GM12878 (cell line): ENCODE measurements at regions not wholly inside any gene's neighbourhood (a gene's known extent, or its start where the extent isn't known, plus 50 kb on each side); places are given as distances from the start of the nearest gene placed in this dataset.

Experiments
- CEBPB ChIP-seq, 2 experiments: fragments of 150-350 bp in 1 of 2; IDR thresholded peaks; 2 replicates each; pipeline ENCODE4 v1.6.1; 2012 to 2014; ENCODE audit warnings: low read depth in 2 of 2, low read length in 2 of 2, borderline replicate concordance in 1 of 2, inconsistent platforms in 1 of 2
- CHD1 ChIP-seq: IDR thresholded peaks from 2 replicates; pipeline ENCODE4 v1.6.1; 2012; ENCODE audit warnings: low read depth, low read length, improper control_type of control experiment
- FOXK2 ChIP-seq: fragments of 450-650 bp; IDR thresholded peaks from 2 replicates; pipeline ENCODE4 v1.6.1; 2017; ENCODE audit warnings: mild to moderate bottlenecking, moderate library complexity
- GATAD2B ChIP-seq: fragments of 450-650 bp; conservative IDR thresholded peaks from 2 replicates; pipeline ENCODE4 v1.6.1; 2017; ENCODE audit warnings: low read depth, mild to moderate bottlenecking, moderate library complexity
- IKZF1 ChIP-seq: fragments of 450-650 bp; conservative IDR thresholded peaks from 2 replicates; pipeline ENCODE4 v1.6.1; 2017; ENCODE audit warnings: antibody characterized with exemption, mild to moderate bottlenecking
- JUNB ChIP-seq: IDR thresholded peaks from 2 replicates; pipeline ENCODE4 v1.6.1; 2016; ENCODE audit warnings: antibody characterized with exemption, mild to moderate bottlenecking
- MXI1 ChIP-seq: fragments of 150-350 bp; IDR thresholded peaks from 2 replicates; pipeline ENCODE4 v1.6.1; 2011; ENCODE audit warnings: low read depth, mild to moderate bottlenecking, inconsistent platforms, low read length, improper control_type of control experiment
- NFYB ChIP-seq: IDR thresholded peaks from 2 replicates; pipeline ENCODE4 v1.6.1; 2011; ENCODE audit warnings: low read depth, mild to moderate bottlenecking, low read length, improper control_type of control experiment, moderate library complexity; ENCODE audit not compliant: insufficient read depth
- NR2F1 ChIP-seq: fragments of 450-650 bp; conservative IDR thresholded peaks from 2 replicates; pipeline ENCODE4 v1.6.1; 2017; ENCODE audit warnings: mild to moderate bottlenecking
- POLR2AphosphoS5 ChIP-seq: IDR thresholded peaks from 2 replicates; pipeline ENCODE4 v1.6.1; 2011; ENCODE audit warnings: mild to moderate bottlenecking, low read length, inconsistent platforms
- PRDM15 ChIP-seq: fragments of 450-650 bp; formaldehyde crosslinking; IDR thresholded peaks from 2 replicates; pipeline ENCODE4 v1.4.0; 2020; ENCODE audit warnings: mild to moderate bottlenecking, moderate library complexity
- RFX5 ChIP-seq: IDR thresholded peaks from 2 replicates; pipeline ENCODE4 v1.6.1; 2011; ENCODE audit warnings: low read depth, low read length, improper control_type of control experiment
- SIX5 ChIP-seq: IDR thresholded peaks from 2 replicates; pipeline ENCODE4 v1.6.1; 2011; ENCODE audit warnings: mild to moderate bottlenecking, low read depth, low read length, moderate library complexity; ENCODE audit not compliant: severe bottlenecking
- SRF ChIP-seq, 2 experiments: IDR thresholded peaks; 2 replicates each; pipeline ENCODE4 v1.6.1; 2011; ENCODE audit warnings: low read depth in 2 of 2, low read length in 2 of 2, mild to moderate bottlenecking in 1 of 2, moderate library complexity in 1 of 2
- STAT1 ChIP-seq: fragments of 450-650 bp; conservative IDR thresholded peaks from 2 replicates; pipeline ENCODE4 v1.6.1; 2014; ENCODE audit warnings: antibody characterized with exemption, mild to moderate bottlenecking
- SUZ12 ChIP-seq: fragments of 200-600 bp; sonication (generic); IDR thresholded peaks from one replicate; pipeline ENCODE4 v1.6.1; 2018; ENCODE audit warnings: antibody characterized with exemption, mild to moderate bottlenecking; ENCODE audit not compliant: unreplicated experiment
- TAF1 ChIP-seq: IDR thresholded peaks from 2 replicates; pipeline ENCODE4 v1.6.1; 2011; ENCODE audit warnings: mild to moderate bottlenecking, low read depth, low read length, borderline replicate concordance
- USF2 ChIP-seq: IDR thresholded peaks from 2 replicates; pipeline ENCODE4 v1.6.1; 2011; ENCODE audit warnings: low read depth, low read length, improper control_type of control experiment, borderline replicate concordance
- YBX1 ChIP-seq: fragments of 450-650 bp; IDR thresholded peaks from 2 replicates; pipeline ENCODE4 v1.6.1; 2016; ENCODE audit warnings: antibody characterized with exemption
- TF ChIP-seq, protein P1 (sequence below): IDR thresholded peaks from 2 replicates; pipeline ENCODE4 v1.6.1; 2012; ENCODE audit warnings: low read depth, low read length, improper control_type of control experiment
- TF ChIP-seq, protein P2 (sequence below): fragments of 450-650 bp; IDR thresholded peaks from 2 replicates; pipeline ENCODE4 v1.6.1; 2017; ENCODE audit warnings: low read depth, mild to moderate bottlenecking, moderate library complexity
- TF ChIP-seq, protein P3 (sequence below): fragments of 450-650 bp; IDR thresholded peaks from 2 replicates; pipeline ENCODE4 v1.6.1; 2017; ENCODE audit warnings: antibody characterized with exemption, mild to moderate bottlenecking, moderate library complexity

- TF ChIP-seq, protein P1, sequence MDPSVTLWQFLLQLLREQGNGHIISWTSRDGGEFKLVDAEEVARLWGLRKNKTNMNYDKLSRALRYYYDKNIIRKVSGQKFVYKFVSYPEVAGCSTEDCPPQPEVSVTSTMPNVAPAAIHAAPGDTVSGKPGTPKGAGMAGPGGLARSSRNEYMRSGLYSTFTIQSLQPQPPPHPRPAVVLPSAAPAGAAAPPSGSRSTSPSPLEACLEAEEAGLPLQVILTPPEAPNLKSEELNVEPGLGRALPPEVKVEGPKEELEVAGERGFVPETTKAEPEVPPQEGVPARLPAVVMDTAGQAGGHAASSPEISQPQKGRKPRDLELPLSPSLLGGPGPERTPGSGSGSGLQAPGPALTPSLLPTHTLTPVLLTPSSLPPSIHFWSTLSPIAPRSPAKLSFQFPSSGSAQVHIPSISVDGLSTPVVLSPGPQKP = no peak
- TF ChIP-seq YBX1 (no peak), SIX5 (no peak), TAF1 (no peak), CEBPB (IDR thresholded peaks at IDR 0.05; ENCODE audit: borderline replicate concordance in 1 of 2, low read depth in 2 of 2, low read length in 2 of 2) (no peak), SRF (IDR thresholded peaks at IDR 0.05; ENCODE audit: low read depth in 2 of 2, low read length in 2 of 2) (no peak), JUNB (peak; percentile 59), GATAD2B (no peak), MXI1 (peak; percentile 67), CHD1 (no peak), USF2 (no peak; the same call in 1 of the 2 replicates), SUZ12 (no peak), IKZF1 (peak; percentile 69; the same call in 1 of the 2 replicates), STAT1 (no peak; the same call in 1 of the 2 replicates), FOXK2 (no peak), POLR2AphosphoS5 (no peak), RFX5 (no peak), NR2F1 (0 out of 2 replicates have a peak, but pooled peaks have one; percentile 39), NFYB (no peak), PRDM15 (CRISPR knock-in tag) (no peak)
- TF ChIP-seq, protein P2, sequence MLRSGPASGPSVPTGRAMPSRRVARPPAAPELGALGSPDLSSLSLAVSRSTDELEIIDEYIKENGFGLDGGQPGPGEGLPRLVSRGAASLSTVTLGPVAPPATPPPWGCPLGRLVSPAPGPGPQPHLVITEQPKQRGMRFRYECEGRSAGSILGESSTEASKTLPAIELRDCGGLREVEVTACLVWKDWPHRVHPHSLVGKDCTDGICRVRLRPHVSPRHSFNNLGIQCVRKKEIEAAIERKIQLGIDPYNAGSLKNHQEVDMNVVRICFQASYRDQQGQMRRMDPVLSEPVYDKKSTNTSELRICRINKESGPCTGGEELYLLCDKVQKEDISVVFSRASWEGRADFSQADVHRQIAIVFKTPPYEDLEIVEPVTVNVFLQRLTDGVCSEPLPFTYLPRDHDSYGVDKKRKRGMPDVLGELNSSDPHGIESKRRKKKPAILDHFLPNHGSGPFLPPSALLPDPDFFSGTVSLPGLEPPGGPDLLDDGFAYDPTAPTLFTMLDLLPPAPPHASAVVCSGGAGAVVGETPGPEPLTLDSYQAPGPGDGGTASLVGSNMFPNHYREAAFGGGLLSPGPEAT = peak; percentile 47; the same call in 1 of the 2 replicates
- TF ChIP-seq, protein P3, sequence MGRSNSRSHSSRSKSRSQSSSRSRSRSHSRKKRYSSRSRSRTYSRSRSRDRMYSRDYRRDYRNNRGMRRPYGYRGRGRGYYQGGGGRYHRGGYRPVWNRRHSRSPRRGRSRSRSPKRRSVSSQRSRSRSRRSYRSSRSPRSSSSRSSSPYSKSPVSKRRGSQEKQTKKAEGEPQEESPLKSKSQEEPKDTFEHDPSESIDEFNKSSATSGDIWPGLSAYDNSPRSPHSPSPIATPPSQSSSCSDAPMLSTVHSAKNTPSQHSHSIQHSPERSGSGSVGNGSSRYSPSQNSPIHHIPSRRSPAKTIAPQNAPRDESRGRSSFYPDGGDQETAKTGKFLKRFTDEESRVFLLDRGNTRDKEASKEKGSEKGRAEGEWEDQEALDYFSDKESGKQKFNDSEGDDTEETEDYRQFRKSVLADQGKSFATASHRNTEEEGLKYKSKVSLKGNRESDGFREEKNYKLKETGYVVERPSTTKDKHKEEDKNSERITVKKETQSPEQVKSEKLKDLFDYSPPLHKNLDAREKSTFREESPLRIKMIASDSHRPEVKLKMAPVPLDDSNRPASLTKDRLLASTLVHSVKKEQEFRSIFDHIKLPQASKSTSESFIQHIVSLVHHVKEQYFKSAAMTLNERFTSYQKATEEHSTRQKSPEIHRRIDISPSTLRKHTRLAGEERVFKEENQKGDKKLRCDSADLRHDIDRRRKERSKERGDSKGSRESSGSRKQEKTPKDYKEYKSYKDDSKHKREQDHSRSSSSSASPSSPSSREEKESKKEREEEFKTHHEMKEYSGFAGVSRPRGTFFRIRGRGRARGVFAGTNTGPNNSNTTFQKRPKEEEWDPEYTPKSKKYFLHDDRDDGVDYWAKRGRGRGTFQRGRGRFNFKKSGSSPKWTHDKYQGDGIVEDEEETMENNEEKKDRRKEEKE = no peak
- TF ChIP-seq, all 136 proteins: peak for 35
Observed at GRCh38 chr21:45592208-45592619, 50.0 kb upstream of the SLC19A1 start (continued).
